ENCODE measurements at regions not wholly inside any gene's neighbourhood (a gene's known extent, or its start where the extent isn't known, plus 50 kb on each side); places are given as distances from the start of the nearest gene placed in this dataset.

DNA sequence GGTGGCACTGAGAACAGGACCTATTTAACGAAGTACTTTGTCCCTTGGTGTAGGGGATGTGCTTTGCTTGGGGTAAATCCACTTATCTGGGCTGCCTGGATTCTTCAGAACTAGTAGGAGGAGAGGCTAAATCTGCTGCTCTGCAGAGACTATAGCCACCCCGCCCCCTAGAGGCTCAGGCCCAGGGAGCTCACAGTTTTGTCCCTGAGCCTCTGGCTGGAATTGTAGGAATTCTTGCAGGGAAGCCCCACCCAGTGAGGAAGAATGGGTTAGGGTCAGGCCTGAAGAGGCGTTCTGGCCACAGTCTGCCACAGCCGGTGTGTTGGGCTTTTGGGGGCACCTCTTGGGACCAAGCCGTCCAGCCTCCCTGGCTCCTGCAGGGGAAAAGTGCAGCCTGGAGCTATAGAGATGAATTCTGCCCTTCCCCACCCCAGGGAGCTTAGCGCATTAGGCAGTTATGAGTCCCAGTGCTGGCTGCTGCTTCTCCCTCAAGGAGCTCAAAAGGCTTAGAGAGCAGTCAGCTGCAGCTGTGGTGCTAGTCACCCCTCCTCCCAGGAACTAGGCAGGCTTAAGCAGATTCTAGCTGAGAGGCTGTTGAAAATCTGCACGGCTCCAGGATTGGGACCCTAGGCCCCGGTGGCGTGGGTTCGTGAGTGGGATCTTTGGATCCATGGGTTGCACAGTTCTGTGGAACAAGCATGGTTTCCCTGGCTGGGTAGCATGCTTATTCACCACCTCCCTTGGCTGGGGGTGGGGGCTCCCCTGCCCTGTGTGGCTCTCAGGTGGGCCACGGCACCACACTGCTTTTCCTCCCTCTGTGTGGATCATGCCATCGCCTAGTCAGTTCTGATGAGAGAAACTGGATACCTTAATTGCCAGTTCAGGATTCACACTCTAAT is 237.4 kb upstream of the TOM1L1 start:
- TF ChIP-seq, protein P1, sequence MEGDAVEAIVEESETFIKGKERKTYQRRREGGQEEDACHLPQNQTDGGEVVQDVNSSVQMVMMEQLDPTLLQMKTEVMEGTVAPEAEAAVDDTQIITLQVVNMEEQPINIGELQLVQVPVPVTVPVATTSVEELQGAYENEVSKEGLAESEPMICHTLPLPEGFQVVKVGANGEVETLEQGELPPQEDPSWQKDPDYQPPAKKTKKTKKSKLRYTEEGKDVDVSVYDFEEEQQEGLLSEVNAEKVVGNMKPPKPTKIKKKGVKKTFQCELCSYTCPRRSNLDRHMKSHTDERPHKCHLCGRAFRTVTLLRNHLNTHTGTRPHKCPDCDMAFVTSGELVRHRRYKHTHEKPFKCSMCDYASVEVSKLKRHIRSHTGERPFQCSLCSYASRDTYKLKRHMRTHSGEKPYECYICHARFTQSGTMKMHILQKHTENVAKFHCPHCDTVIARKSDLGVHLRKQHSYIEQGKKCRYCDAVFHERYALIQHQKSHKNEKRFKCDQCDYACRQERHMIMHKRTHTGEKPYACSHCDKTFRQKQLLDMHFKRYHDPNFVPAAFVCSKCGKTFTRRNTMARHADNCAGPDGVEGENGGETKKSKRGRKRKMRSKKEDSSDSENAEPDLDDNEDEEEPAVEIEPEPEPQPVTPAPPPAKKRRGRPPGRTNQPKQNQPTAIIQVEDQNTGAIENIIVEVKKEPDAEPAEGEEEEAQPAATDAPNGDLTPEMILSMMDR (IDR thresholded peaks at IDR 0.05): no peak
- TF ChIP-seq POLR2A (IDR thresholded peaks at IDR 0.05): no peak

All from uterus (tissue), 2 donors.